ENCODE measurements at regions not wholly inside any gene's neighbourhood (a gene's known extent, or its start where the extent isn't known, plus 50 kb on each side); places are given as distances from the start of the nearest gene placed in this dataset.

GRCh38 chr9:23079798-23080197, 633.2 kb downstream of the DMRTA1 start:
- Histone ChIP-seq H3K27ac (no peak overlapping the region), H3K27me3 (no peaks in the 10 kb centered on the region), H3K4me3 (no peak overlapping the region), H3K9me3 (peaks cover 0 to 4% (median 0%) of the 10 kb centered on the region in 4 donors), H3K36me3 (no peaks in the 10 kb centered on the region), H3K4me1 (no peaks in the 10 kb centered on the region)
- DNase-seq, result no peak
- TF ChIP-seq POLR2AphosphoS5 (IDR thresholded peaks at IDR 0.05), result no peak
- 73 to 87% (median 84%) methylated on average over 2 of the region's 2 CpGs for WGBS, 5 donors
- intact Hi-C loops (cut with DNase I; ENCODE audit: low total_unique reads), result no loop called here

GRCh38 chr9:23081377-23081776, 634.8 kb downstream of the DMRTA1 start:
- intact Hi-C loops (cut with DNase I; ENCODE audit: low total_unique reads), result no loop called here
- WGBS, 5 donors, result 70 to 87% (median 81%) methylated on average over 5 of the region's 5 CpGs
- DNase-seq, result no peak

GRCh38 chr9:23088932-23089364, 642.3 kb downstream of the DMRTA1 start:
- WGBS, 5 donors, result 70 to 81% (median 75%) methylated on average over 4 to 5 of the region's 5 CpGs
- peak in 1 of 2 donors; percentile 16 for DNase-seq
- TF ChIP-seq POLR2A (IDR thresholded peaks at IDR 0.05), result no peak
- TF ChIP-seq EP300 (IDR thresholded peaks at IDR 0.05), result no peak
- no peak for TF ChIP-seq POLR2AphosphoS5 (IDR thresholded peaks at IDR 0.05)
- TF ChIP-seq, protein P1, sequence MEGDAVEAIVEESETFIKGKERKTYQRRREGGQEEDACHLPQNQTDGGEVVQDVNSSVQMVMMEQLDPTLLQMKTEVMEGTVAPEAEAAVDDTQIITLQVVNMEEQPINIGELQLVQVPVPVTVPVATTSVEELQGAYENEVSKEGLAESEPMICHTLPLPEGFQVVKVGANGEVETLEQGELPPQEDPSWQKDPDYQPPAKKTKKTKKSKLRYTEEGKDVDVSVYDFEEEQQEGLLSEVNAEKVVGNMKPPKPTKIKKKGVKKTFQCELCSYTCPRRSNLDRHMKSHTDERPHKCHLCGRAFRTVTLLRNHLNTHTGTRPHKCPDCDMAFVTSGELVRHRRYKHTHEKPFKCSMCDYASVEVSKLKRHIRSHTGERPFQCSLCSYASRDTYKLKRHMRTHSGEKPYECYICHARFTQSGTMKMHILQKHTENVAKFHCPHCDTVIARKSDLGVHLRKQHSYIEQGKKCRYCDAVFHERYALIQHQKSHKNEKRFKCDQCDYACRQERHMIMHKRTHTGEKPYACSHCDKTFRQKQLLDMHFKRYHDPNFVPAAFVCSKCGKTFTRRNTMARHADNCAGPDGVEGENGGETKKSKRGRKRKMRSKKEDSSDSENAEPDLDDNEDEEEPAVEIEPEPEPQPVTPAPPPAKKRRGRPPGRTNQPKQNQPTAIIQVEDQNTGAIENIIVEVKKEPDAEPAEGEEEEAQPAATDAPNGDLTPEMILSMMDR (IDR thresholded peaks at IDR 0.05), result no peak
- Histone ChIP-seq H3K4me3 (no peak overlapping the region), H3K4me1 (no peaks in the 10 kb centered on the region), H3K36me3 (no peaks in the 10 kb centered on the region), H3K9me3 (peaks cover 0 to 18% (median 6%) of the 10 kb centered on the region in 4 donors), H3K27me3 (no peaks in the 10 kb centered on the region), H3K27ac (no peak overlapping the region)
- intact Hi-C loops (cut with DNase I; ENCODE audit: low total_unique reads), result no loop called here

More at GRCh38 chr9:23081377-23081776, 634.8 kb downstream of the DMRTA1 start:
- Histone ChIP-seq H3K4me1 (no peaks in the 10 kb centered on the region), H3K27ac (no peak overlapping the region), H3K36me3 (no peaks in the 10 kb centered on the region), H3K9me3 (peaks cover 0 to 11% (median 1%) of the 10 kb centered on the region in 4 donors), H3K27me3 (no peaks in the 10 kb centered on the region), H3K4me3 (no peak overlapping the region)
- TF ChIP-seq POLR2A (IDR thresholded peaks at IDR 0.05) (no peak), POLR2AphosphoS5 (IDR thresholded peaks at IDR 0.05) (no peak), EP300 (IDR thresholded peaks at IDR 0.05) (no peak)
- TF ChIP-seq, protein P1 (IDR thresholded peaks at IDR 0.05), result no peak

DNA sequence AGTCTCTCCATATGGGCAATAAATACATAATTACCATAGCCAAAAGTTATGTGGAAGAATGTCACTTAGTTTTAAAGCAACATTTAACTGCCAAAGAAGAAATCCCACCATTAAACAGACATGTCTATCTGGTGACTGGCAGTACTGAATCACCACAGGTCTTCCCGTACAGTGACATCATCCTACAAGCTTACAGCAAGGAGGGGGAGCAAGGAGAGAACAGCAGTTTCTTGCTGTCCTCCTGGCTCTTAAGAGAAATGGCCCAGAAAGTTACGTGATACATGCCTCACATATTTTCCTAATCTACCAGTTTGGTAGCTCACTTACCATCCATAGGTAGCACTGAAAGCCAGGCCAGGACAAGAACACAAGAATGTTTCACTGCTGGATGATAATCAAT, 671.0 kb downstream of the DMRTA1 start:
- intact Hi-C loops (cut with DNase I; ENCODE audit: low total_unique reads), result no loop called here
- 65 to 81% (median 74%) methylated on average over 2 of the region's 2 CpGs for WGBS, 5 donors
- Histone ChIP-seq H3K27ac (no peak overlapping the region), H3K27me3 (no peaks in the 10 kb centered on the region), H3K36me3 (no peaks in the 10 kb centered on the region), H3K4me3 (no peak overlapping the region), H3K4me1 (no peaks in the 10 kb centered on the region), H3K9me3 (no peaks in the 10 kb centered on the region)
- TF ChIP-seq, protein P1 (IDR thresholded peaks at IDR 0.05), result no peak
- TF ChIP-seq POLR2A (IDR thresholded peaks at IDR 0.05), result no peak
- TF ChIP-seq POLR2AphosphoS5 (IDR thresholded peaks at IDR 0.05), result no peak
- no peak for TF ChIP-seq EP300 (IDR thresholded peaks at IDR 0.05)
- DNase-seq, result no peak

DNA sequence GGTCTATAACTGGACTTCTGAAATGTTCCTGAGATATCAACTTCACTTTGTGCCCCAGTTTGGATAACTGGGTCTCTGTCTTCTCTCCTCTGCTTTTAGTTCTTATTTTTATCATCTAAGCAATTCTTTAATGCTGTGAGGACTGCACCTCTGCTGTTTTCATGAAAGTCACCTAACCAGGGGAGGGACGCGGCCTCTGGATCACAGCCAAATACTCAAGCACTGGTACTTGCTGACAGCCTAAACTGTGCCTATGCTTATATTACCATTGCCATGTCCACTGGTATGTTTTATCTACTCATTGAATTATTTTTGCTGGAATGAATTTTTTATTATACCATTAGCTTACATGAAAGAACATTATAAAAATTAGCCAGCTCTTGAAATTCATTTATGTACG, 674.0 kb downstream of the DMRTA1 start:
- Histone ChIP-seq H3K27me3 (no peaks in the 10 kb centered on the region), H3K4me1 (no peaks in the 10 kb centered on the region), H3K4me3 (no peak overlapping the region), H3K27ac (no peak overlapping the region), H3K9me3 (no peaks in the 10 kb centered on the region), H3K36me3 (no peaks in the 10 kb centered on the region)
- TF ChIP-seq, protein P1 (IDR thresholded peaks at IDR 0.05), result no peak
- TF ChIP-seq POLR2A (IDR thresholded peaks at IDR 0.05), result no peak
- WGBS, 5 donors, result 82 to 92% (median 84%) methylated on average over 3 of the region's 3 CpGs
- intact Hi-C loops (cut with DNase I; ENCODE audit: low total_unique reads), result no loop called here
- DNase-seq, result no peak
